ENCODE measurements at regions not wholly inside any gene's neighbourhood (a gene's known extent, or its start where the extent isn't known, plus 50 kb on each side); places are given as distances from the start of the nearest gene placed in this dataset.
"Not testable (repeated sequence)": the region's sequence is repeated elsewhere in the genome, so short reads cannot be mapped to it uniquely, and the experiment has no call there.

DNA sequence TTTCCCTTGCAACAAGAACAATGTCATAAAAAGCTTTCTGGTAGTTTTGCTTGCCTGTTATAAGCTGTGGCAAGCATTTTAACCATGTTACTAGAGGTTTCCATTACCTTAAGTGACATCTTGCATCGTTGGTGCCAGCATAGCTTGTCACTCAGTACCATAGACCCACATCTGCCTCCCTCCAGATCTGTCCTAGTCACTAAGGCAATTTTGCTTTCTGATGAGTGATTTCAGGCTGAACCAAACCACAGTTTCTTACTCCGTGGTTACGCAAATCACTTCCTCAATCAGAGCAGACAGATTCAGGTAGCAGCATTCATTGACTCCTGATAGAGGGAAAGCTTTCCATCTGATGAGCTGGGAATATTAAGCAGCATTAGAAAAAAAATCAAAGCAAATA lies 1057.5 kb upstream of the FAM98A start:
- no peak for DNase-seq

DNA sequence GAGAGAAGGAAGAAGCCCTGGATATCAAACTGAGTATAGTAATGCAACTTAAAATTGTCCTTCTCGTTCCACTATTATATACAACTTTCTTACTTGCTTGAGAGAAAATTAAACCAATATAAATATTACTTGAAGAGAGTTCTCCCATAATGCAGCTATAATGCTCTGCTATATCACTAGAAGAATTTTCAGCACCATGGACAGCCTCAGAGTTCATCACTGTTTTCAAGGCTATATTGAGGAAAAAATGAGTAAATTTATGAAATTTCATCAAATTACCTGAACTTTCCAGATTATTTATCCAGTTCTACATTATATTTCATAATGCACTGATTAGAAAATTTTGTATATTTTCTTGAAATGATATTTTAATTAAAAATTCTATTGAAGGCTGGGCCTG lies 1053.5 kb upstream of the FAM98A start:
- DNase-seq: no peak

DNA sequence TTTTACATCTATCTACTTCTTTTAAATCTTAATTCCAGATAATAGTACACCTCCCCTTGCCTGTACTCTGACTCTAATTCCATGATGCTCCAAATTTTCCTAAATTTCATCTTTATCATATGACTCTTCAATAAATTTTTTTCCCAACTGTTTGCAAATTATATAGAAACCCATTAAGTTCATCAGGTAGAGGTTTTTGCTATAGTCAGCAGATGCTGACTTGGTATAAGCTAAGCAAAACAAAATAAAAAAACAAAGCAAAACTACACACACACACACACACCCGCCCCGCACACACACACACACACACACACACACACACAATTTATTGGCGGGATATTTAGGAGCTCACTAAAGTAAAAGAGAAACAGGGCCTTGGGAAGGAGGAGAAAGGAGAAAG lies 1047.8 kb upstream of the FAM98A start:
- no peak for DNase-seq

DNA sequence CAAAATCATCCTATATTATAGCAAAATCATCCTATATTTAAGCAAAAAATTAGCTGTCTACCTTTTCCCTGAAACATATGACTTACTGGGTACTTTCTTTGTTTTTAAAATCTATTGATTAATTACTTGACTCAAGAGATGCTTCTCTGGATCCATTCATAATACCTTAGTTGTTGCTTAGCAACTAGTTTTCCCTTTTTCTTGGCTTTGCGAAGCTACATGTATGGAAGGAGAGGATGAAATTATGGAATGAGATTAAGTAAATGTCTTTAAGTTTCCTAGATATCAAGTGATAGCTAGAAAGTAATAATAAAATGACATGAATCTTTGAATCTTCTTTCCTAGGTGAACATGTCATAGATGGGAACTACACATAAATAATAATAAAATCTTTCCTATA lies 1033.2 kb upstream of the FAM98A start:
- no peak for DNase-seq

DNA sequence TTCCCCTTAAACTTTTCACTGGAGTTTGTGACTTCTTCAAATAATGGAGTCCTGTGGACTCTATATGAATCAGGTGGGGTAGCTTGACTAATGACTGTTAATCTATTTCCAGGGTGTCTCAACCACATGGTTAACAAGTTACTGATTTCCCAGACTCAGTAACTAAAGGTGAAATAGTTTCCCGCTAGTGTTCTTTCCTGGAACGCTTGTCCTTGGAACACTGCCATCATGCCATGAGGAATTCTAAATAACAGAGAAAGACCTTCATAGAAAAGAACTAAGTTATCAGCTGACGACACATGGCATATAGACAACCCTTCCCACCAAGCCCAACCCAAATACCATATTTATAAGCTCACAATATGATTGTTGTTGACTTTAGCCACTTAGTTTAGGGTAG lies 1027.9 kb upstream of the FAM98A start:
- no peak for DNase-seq

DNA sequence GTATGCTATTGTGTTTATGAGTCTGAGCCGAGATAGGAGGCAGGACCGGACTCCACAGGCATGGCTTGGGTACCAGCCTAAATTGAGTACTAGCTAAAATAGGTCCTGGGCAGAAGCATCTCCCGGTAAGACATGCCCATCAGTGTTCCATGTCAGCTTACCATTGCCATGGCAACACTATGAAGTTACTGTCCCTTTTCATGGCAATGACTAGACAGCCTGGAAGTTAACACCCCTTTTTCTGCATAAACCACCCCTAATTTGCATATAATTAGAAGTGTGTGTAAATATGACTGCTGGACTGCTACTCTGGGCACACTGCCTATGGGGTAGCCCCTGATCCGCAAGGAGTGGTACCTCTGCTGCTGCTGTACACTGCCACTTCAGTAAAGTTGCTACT lies 1005.1 kb upstream of the FAM98A start:
- no peak for DNase-seq

DNA sequence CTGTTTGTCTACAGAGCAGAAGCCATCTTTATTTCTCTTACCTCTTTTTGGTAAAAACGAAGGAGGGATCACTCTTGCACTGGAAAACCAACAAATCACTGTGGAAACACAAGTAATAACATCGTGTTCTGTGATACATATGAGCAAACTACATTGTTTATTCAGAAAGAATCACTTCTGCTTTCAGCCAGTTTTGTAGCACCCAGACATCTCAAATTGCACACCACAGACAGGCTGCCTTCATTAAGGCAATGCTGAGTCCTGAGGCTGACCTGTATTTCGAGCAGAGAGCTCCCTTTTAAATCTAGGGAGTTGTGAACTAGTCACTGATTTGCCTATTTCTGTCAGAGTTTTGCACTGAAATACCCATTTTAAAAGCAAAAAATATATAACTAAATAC lies 1003.2 kb upstream of the FAM98A start:
- no peak for DNase-seq

DNA sequence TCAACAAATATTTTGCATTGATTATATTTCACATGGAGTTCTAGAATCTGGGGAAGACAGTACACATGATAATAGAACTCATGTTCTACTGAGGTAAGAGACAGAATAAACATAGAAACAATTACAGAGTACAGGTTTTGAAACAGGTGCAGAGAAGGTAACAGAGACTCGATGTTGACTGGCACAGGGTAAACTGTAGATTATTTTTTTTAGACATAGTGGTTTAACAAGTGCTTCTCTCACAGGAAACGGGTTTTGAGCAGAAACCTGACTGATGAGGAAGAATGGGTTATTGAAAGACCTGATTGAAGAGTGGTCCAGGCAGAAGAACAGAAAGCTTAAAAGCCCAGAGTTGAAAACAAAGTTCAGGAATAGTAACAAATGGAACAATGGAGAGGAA lies 1002.5 kb upstream of the FAM98A start:
- DNase-seq: no peak

DNA sequence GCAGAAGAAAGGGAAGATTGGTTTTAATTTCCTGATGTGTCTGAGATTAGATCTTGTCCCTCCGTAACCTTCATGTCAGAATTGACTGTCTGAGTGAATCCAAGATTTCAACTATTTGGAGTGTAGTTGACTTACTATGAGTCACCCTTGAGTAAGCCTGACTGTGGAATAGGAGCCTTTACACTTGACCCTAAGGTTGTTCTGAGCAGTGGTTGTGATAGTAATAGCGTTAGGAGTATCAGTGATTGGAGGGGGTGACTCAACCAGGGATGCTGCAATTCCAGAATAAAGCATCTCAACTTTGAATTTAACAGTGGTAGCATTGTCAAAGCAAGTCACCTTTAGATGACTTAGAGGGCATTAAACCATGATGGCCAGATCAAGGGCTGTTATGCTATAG lies 979.5 kb upstream of the FAM98A start:
- no peak for DNase-seq

DNA sequence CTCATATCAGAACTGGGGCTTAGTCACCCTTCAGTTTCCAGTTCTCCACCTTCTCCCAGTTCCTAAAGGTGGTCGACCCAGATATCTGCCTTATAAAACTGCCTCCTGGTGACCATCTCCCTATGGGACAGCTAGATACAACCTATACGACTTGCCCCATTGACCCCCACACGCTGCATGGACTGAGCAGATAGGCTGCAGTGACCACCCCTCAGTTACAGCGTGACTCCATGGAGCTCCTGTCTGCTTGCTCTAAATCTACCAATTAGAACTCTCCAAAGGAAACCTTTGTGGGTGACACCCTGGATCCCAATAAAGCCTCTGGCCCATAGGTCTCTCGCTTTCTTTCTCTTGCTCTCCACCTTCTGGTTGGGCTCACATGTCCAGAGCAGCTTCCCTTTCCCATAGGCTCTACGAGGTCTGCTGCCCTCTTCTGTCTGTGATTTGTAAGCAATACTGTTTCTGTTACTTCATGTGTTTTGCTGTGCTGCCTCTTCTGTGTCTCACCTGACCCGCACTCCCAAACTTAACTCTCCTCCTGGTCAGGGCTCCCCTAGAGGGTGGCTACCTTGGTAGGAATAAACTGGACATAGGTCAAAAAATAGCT lies 971.3 kb upstream of the FAM98A start:
- no peak for DNase-seq

DNA sequence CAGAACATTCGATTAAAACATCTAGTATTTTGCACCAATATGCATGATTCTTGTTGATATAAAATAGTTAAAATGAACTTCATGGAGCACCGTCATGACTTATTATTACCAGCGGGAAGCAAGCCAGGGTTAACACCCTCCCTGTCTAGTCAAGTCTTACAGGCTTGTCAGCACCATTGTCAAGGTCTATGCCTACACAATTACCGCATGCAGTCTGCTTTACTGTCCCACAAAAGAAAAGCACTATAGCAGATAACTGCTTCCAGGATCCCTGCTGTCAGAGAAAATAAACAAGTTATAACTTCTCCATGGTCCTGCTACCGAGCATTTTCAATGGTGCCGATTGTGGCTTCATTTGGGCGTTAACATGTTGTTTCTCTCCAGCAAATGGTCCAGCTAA lies 968.0 kb upstream of the FAM98A start:
- no peak for DNase-seq

DNA sequence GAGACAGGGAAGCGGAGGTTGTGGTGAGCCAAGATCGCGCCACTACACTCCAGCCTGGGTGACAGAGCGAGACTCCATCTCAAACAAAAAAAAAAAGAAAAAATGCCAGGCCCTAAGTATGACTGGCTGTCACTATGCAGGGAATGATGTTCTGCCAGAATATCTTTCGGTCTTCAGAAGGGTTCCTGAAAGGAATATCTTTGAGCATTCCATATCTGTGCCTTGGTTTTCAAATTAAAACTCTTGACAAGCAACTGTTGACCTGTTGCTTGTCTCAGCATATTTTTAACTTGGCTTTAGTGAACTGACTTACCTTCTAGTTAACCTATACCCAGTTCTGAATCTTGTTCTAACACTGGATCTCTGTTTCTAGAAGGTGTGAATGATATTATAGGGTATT lies 953.2 kb upstream of the FAM98A start:
- DNase-seq: no peak

DNA sequence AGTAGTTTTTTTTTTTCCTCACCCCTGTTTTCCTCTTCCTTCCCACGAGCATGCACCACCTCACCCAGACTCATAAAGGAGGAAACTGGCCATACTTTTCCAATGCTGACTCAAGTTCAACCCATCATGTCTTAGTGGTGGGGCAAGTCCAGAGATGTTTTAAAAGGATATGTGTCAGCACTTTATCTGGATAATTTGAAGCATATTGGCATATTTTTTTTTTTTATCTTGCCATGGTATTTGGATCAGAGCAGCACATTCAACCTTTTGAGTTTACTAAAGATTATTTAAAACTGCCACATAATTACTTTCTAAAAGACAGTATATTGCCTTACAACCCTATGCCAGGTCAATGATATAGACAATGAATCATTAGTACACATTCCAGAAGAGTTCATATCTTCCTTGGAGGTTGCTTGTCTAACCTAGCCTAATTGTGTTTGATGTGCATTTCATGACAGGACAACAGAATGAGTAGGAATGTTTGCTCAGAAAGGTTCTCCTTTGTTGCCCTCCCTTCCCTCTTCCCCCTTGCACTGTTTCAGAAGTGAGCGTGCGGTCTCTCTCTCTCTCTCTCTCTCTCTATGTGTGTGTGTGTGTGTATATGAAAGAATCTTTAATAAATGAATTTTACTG lies 950.7 kb upstream of the FAM98A start:
- DNase-seq: no peak

DNA sequence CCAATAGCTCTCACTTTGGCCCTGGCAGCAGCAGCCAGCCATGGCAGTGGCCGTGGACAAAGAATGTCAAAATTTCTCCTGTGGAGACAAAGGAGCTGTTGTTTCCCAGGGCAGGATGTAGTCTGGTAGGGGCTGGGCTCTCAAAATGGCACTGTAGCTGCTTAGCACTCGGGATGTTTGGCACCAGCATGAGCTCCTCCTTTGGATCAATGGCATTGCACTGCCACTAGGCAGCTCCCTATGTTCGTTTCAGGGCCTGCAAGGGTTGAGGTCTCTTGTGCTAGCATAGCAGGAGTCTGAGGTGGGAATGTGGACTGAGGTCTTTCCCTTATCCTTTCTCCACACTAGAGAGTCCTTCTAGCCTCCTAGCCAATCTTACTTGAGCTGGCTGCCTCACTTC lies 948.8 kb upstream of the FAM98A start:
- DNase-seq: no peak

DNA sequence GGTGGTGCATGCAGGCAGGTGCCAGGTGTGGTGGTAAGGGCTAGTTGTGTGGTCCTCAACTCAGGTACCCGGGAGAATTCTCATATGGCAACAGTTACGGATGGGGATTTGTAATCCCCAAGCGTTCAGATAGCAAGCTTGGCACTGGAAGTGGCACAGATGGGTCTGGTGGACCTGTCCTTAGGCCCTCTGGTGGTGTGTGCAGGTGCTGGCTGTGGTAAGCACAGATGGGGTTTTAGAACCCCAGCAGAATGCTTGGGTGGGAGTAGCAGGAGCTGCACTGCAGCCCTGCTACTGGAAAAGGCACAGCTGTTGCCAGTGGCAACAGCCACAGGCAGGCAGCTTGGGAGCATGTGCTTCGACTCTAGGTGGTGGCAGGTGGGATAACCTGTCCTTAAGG lies 948.2 kb upstream of the FAM98A start:
- no peak for DNase-seq

DNA sequence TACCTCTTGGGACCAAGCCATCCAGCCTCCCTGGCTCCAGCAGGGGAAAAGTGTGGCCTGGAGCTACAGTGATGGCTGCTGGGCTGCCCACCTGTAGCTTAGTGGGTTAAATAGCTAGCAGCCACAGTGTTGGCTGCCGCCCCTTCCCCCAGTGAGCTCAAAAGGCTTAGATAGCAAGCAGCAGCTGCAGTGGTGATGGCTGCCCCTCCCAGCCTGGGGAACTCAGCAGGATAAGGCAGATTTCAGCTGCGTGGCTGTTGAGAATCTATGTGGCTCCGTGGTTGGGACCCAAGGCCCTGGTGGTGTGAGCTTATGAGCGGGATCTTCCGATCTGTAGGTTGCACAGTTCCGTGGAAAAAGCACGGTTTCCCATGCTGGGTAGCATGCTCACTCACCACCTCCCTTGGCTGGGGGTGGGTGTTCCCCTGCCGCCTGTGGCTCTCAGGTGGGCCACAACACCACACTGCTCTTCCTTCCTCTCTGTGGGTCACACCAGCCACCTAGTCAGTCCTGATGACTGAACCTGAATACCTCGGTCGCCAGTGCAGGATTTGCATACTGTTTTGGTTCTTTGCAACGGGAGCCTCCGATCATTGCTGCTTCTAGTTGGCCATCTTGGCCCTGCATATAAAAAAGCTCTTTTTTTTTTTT lies 946.5 kb upstream of the FAM98A start:
- DNase-seq: no peak

DNA sequence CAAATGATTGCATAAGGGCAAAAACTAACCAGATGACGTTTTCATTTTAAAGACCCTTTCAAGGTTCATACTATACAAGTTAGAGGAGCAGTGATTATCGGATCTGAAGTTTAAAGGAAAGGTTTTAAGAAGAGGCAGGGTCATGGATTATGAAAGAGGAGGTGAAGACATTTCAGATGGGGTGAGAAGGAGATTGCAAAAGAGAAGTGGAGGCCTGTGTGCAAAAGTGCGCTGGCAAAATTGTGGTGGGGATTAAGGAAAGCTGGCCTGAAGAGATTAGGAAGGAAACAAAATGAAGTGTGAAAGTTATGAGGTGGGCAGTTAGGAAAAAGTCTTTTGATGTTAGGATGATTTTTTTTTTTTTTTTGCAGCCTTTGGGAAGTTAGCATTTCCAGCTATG lies 935.7 kb upstream of the FAM98A start:
- DNase-seq: no peak

DNA sequence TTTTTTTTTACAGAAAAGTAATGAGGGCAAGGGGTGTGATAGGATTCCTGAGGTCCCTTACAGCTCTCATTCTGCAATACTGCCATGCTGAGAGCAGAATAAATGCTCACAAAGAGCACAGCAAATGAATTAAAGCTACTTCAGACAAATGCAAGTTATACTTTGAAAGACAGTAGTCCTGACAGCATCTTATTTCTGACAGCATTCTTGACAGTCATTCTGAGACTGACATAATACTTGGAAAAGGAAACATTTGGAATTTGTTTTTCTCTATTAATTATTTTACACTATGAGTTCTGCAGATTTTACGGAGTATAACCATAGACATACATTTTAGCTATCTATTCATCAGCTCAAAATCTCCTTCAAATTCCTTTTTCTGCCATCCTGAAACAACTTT lies 935.2 kb upstream of the FAM98A start:
- DNase-seq: no peak

DNA sequence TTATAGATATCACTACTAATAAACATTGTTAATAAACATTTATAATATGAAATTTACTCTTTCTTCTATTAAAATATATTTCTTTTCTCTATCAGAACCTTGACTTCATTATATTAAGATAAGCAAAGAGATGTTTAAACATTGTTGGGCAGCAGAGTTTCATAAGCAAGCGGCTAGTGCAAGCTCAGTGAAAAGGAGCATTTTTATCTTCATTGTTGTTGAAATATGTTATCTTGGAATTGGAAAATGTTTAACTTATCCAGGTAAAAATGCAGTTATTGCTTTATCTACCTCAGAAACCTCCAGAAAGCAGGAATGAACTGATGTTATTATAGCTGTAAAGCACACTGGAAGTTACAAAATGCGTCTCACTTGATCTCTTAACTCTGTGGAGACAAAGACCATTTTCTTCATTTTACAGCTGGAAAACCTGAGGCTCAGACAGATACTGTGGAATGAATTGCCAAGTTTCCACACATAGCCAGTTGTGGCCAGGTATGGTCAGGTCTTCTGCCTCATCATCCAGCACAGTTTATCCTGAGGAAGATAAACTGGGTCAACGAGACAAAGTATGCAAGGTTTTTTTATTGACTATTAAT lies 934.6 kb upstream of the FAM98A start:
- DNase-seq: no peak

DNA sequence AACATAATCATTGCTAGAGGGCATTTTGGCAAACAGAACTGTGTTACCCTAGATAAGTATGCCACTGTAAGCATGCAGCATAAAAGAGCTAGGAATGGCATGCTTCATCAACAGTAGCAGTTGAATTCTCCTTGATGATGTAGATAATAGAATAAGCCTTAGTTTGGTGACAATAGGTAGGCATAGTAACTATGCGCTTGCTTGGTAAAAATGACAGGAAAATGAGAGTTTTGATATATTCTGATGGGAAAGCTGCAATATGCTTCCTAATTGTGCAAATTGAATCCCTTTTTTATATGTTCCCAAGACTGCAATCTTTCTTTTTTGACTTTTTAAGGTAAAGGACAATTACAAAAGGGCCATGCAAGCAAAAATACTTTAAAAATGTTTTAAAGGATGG lies 930.9 kb upstream of the FAM98A start:
- no peak for DNase-seq

DNA sequence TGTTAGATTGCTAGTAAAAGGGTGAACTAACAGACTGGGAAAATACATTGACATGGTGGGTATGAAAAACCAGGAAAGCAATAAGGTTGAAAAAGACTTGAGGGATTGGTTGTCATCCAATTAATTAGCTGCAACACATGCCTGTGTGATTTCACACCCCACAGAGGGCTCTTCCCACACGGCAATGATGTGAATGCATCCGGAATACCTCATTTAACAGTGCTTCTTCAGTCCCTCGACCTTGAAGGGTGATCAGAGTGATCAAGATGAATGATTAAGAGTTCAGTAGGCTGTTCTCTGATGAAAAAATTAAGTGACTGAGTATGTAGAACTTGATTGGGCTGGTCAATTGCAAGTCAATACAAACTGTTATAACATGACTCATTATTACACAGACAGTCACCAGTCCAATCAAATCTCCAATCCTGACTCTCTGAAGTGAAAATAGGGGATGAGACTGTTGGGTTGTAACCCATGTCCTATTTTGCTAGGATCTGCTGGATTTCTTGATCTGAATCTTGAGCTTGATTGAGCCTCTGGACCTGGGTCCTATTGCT lies 924.9 kb upstream of the FAM98A start:
- DNase-seq: no peak

DNA sequence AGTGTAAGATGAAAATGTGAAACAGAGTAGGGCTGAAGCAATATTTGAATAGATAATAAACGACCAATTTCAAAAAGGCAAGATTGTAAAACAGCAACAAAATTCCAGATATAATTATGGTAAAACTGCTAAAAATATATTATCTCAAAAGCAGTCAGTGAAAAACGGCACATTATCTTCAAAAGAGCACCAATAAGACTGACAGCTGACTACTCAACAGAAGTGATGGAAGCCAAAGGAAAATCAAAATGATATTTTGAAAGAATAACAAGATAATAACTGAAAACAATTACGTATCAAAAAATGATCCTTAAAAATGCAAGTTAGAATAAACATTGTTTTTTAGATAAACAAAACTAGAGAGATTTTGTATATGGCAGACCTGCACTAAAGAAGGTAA lies 920.6 kb upstream of the FAM98A start:
- DNase-seq: no peak

DNA sequence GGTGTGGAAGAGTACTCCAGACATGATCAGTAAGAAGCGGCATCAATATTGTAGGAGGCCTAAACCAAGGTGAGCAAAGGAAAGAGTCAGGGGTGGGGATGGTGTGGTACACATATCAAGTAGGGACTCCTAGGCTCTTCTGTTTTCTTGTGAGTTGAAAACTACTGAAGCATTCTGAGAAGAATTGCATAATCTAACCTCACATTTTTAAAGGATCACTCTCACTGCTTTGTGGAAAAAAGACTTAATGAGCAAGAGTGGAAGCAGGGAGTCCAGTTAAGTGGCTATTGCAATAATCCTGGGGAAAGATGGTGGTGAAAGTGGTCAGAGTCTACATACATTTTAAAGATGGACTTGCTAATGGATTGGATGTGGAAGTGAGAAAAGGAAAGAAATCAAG lies 899.5 kb upstream of the FAM98A start:
- no peak for DNase-seq

DNA sequence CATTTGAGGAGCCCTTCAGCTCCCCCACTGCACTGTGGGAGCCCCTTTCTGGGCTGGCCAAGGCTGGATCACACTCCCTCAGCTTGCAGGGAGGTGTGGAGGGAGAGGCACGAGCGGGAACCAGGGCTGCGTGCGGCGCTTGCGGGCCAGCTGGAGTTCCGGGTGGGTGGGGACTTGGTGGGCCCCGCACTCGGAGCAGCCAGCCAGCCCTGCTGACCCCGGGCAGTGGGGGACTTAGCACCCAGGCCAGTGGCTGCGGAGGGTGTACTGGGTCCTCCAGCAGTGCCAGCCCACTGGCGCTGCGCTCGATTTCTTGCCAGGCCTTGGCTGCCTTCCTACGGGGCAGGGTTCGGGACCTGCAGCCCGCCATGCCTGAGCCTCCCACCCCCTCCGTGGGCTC lies 895.1 kb upstream of the FAM98A start:
- DNase-seq: not testable (repeated sequence)

Data from 8988T (cell line).